KG1 (cell line): ENCODE measurements at regions not wholly inside any gene's neighbourhood (a gene's known extent, or its start where the extent isn't known, plus 50 kb on each side); places are given as distances from the start of the nearest gene placed in this dataset.
"Not testable (repeated sequence)": the region's sequence is repeated elsewhere in the genome, so short reads cannot be mapped to it uniquely, and the experiment has no call there.

Experiments used
- DNase-seq: peaks from one replicate; lab custom pipeline; 2025; lab: John Stamatoyannopoulos, UW

GRCh38 chr4:96969455-96969854, 1129.6 kb downstream of the PDHA2 start:
- no peak for DNase-seq

- DNase-seq = no peak
These were observed 1133.0 kb downstream of the PDHA2 start for GRCh38 chr4:96972920-96973319.

GRCh38 chr4:96974295-96974694, 1134.4 kb downstream of the PDHA2 start:
- DNase-seq = no peak

GRCh38 chr4:96983830-96984229, 1143.9 kb downstream of the PDHA2 start:
- DNase-seq = no peak

GRCh38 chr4:96986816-96987215, 1146.9 kb downstream of the PDHA2 start:
- DNase-seq = no peak

- no peak for DNase-seq
These were observed 1151.2 kb downstream of the PDHA2 start for GRCh38 chr4:96991083-96991482.

GRCh38 chr4:96992443-96992842, 1150.8 kb downstream of the STPG2 start:
- no peak for DNase-seq

GRCh38 chr4:96993560-96993959, 1149.7 kb downstream of the STPG2 start:
- no peak for DNase-seq

- no peak for DNase-seq
These were observed 1139.6 kb downstream of the STPG2 start for GRCh38 chr4:97003715-97004114.

GRCh38 chr4:97013309-97013708, 1130.0 kb downstream of the STPG2 start:
- DNase-seq = no peak

- no peak for DNase-seq
These were observed 1129.6 kb downstream of the STPG2 start for GRCh38 chr4:97013711-97014110.

GRCh38 chr4:97015301-97015700, 1128.0 kb downstream of the STPG2 start:
- DNase-seq = no peak

- DNase-seq = no peak
These were observed 1126.9 kb downstream of the STPG2 start for GRCh38 chr4:97016186-97016907.

GRCh38 chr4:97027728-97028410, 1115.4 kb downstream of the STPG2 start:
- DNase-seq = no peak

GRCh38 chr4:97028785-97029184, 1114.5 kb downstream of the STPG2 start:
- DNase-seq = no peak

- not testable (repeated sequence) for DNase-seq
These were observed 1105.7 kb downstream of the STPG2 start for GRCh38 chr4:97037411-97038145.

- no peak for DNase-seq
These were observed 1105.1 kb downstream of the STPG2 start for GRCh38 chr4:97038146-97038516.

- no peak for DNase-seq
These were observed 1070.6 kb downstream of the STPG2 start for GRCh38 chr4:97072666-97073065.

GRCh38 chr4:97073194-97073593, 1070.1 kb downstream of the STPG2 start:
- DNase-seq = no peak

- no peak for DNase-seq
These were observed 1068.7 kb downstream of the STPG2 start for GRCh38 chr4:97074531-97074930.

- DNase-seq = no peak
These were observed 1061.3 kb downstream of the STPG2 start for GRCh38 chr4:97081951-97082350.

- DNase-seq = not testable (repeated sequence)
These were observed 1046.2 kb downstream of the STPG2 start for GRCh38 chr4:97097036-97097435.

- not testable (repeated sequence) for DNase-seq
These were observed 1042.1 kb downstream of the STPG2 start for GRCh38 chr4:97101171-97101570.
